Stimulated activated CD4-positive, alpha-beta T cell treated with anti-CD3 and anti-CD28 coated beads, TNF-alpha, amount 100 ng/mL, for 24 hours (primary cell): ENCODE measurements at regions not wholly inside any gene's neighbourhood (a gene's known extent, or its start where the extent isn't known, plus 50 kb on each side); places are given as distances from the start of the nearest gene placed in this dataset.

Experiments used
- DNase-seq, 3 experiments: peaks; one replicate each; pipeline ENCODE4 v3.0.0-alpha.2; 2020; ENCODE audit warnings: low read depth in 3 of 3

- DNase-seq = no peak
Observed at GRCh38 chr21:35229290-35229689, 180.2 kb upstream of the RUNX1 start.

- no peak for DNase-seq
Observed at GRCh38 chr21:35227786-35228185, 178.7 kb upstream of the RUNX1 start.

- DNase-seq = peak in 2 of 3 experiments; percentile 29 to 30
Observed at GRCh38 chr21:35226968-35227744, 178.1 kb upstream of the RUNX1 start.

- DNase-seq = no peak
Observed at GRCh38 chr21:35226328-35226727, 177.2 kb upstream of the RUNX1 start.

- no peak for DNase-seq
Observed at GRCh38 chr21:35225573-35225972, 176.5 kb upstream of the RUNX1 start.

- DNase-seq = no peak
Observed at GRCh38 chr21:35223480-35224156, 174.5 kb upstream of the RUNX1 start.

GRCh38 chr21:35222541-35222941, 173.4 kb upstream of the RUNX1 start:
- no peak for DNase-seq

GRCh38 chr21:35222021-35222420, 172.9 kb upstream of the RUNX1 start:
- DNase-seq = no peak

GRCh38 chr21:35220301-35220700, 171.2 kb upstream of the RUNX1 start:
- DNase-seq = no peak

- DNase-seq = no peak
Observed at GRCh38 chr21:35219719-35220118, 170.6 kb upstream of the RUNX1 start.

GRCh38 chr21:35219291-35219690, 170.2 kb upstream of the RUNX1 start:
- DNase-seq = no peak

- peak in 1 of 3 experiments; percentile 17 for DNase-seq
Observed at GRCh38 chr21:35217504-35218060, 168.5 kb upstream of the RUNX1 start.

- no peak for DNase-seq
Observed at GRCh38 chr21:35216996-35217395, 167.9 kb upstream of the RUNX1 start.

- DNase-seq = no peak
Observed at GRCh38 chr21:35215870-35216269, 166.8 kb upstream of the RUNX1 start.

GRCh38 chr21:35212393-35213127, 163.5 kb upstream of the RUNX1 start:
- no peak for DNase-seq

- no peak for DNase-seq
Observed at GRCh38 chr21:35211782-35212181, 162.7 kb upstream of the RUNX1 start.

GRCh38 chr21:35210093-35210492, 161.0 kb upstream of the RUNX1 start:
- DNase-seq = no peak

- no peak for DNase-seq
Observed at GRCh38 chr21:35208810-35209517, 159.9 kb upstream of the RUNX1 start.

- no peak for DNase-seq
Observed at GRCh38 chr21:35208104-35208503, 159.0 kb upstream of the RUNX1 start.

GRCh38 chr21:35207322-35207721, 158.2 kb upstream of the RUNX1 start:
- DNase-seq = no peak
